Neural progenitor cell (in vitro differentiated cells): ENCODE measurements at regions not wholly inside any gene's neighbourhood (a gene's known extent, or its start where the extent isn't known, plus 50 kb on each side); places are given as distances from the start of the nearest gene placed in this dataset.

Experiments used
- EZH2 ChIP-seq: fragments of 200-600 bp; sonication (generic); IDR thresholded peaks from 2 replicates; pipeline ENCODE4 v1.6.1; 2017; ENCODE audit warnings: antibody characterized with exemption, mild to moderate bottlenecking, moderate library complexity
- TF ChIP-seq, protein P1 (sequence below): fragments of 200-600 bp; sonication (generic); IDR thresholded peaks from 2 replicates; pipeline ENCODE4 v1.5.1; 2017; ENCODE audit warnings: antibody characterized with exemption, mild to moderate bottlenecking

DNA sequence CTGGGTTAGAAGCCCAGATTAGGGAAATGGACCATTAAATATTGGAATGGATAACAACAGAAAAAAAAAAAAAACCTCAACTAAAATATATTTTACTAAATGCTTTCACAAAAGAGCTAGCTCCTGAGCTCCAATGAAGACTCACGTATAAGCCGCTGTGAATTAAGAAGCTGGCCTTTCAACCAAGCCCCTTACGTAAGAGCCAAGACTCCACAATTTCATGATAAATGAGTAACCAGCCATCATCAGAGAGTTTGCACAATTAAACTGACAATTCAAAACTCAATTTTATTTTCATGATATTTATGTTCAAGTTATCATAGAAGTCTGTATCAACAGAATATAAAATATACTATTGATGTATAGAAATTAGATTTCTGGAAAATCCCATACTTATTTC lies 70.7 kb upstream of the HNRNPA3 start:
- TF ChIP-seq, protein P1, sequence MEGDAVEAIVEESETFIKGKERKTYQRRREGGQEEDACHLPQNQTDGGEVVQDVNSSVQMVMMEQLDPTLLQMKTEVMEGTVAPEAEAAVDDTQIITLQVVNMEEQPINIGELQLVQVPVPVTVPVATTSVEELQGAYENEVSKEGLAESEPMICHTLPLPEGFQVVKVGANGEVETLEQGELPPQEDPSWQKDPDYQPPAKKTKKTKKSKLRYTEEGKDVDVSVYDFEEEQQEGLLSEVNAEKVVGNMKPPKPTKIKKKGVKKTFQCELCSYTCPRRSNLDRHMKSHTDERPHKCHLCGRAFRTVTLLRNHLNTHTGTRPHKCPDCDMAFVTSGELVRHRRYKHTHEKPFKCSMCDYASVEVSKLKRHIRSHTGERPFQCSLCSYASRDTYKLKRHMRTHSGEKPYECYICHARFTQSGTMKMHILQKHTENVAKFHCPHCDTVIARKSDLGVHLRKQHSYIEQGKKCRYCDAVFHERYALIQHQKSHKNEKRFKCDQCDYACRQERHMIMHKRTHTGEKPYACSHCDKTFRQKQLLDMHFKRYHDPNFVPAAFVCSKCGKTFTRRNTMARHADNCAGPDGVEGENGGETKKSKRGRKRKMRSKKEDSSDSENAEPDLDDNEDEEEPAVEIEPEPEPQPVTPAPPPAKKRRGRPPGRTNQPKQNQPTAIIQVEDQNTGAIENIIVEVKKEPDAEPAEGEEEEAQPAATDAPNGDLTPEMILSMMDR, result no peak
- TF ChIP-seq EZH2, result no peak
